NCI-H1417 treated with DMSO at 0.1 percent for 48 hours (cell line): ENCODE measurements at regions not wholly inside any gene's neighbourhood (a gene's known extent, or its start where the extent isn't known, plus 50 kb on each side); places are given as distances from the start of the nearest gene placed in this dataset.

Source experiments
- DNase-seq: peaks from one replicate; lab custom pipeline; 2025; lab: John Stamatoyannopoulos, UW

DNA sequence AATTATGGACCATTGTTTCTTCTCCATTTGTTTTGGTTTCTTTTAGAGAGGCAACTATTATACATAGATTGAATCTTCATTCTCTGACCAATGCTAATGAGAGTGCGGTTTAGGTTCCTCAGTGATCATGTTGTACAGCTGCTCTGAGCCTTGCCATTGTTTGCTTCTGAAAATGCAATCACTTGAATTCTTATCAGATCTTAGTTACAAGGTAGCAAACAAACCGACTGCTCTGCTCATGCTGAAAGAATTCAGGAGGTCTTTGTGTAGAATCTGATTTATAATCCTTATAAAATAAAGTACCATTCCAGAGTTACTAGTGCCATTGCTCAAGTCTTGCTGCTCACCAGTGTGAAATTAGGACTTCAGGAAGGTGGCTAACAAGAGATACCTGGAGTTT, 569.1 kb upstream of the ID4 start:
- DNase-seq, result no peak

DNA sequence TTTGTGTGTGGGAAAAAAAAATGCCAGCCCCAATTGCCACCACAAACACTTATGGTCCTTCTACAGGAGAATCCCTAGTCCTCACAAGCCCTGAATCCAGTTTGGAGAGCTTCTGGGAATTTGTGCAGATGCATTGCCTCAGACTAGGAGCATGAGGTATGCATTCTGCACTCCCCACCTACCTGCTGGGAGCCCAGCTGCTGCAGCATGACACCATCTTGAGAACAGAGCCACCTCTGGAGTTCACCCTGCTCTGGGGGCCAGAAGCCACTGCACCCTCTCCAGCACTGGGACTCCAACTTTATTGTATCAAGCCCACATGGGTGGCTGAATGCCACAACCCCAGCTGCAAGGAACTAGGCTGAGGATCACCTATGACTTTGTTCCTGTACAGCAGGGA, 568.5 kb upstream of the ID4 start:
- no peak for DNase-seq

DNA sequence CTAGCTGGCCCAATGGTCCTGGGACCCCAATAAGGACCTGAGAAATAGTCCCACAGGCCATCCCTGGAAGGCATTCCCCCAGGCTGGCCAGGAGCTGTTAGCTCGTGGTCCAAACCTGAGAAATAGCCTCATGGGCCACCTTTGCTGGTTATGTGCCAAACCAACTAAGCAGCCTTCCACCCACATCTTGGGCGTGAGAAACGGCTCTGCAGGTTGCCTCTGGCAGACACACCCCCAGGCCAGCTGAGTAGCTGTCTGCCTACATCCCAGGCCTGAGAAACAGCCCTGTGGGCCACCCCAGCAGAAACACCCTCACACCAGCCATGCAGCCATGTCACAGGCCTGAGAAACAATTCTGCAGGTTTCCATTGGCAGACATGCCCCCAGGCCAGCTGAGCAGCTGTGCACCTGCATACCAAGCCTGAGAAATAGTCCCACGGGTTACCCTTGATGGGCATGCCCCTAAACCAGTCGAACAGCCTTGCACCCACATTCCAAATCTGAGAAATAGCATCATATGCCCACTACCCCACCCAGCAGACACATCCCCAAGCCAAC, 567.8 kb upstream of the ID4 start:
- DNase-seq, result no peak

GRCh38 chr6:19270616-19271015, 566.6 kb upstream of the ID4 start:
- no peak for DNase-seq

GRCh38 chr6:19279273-19279684, 557.9 kb upstream of the ID4 start:
- DNase-seq, result no peak

DNA sequence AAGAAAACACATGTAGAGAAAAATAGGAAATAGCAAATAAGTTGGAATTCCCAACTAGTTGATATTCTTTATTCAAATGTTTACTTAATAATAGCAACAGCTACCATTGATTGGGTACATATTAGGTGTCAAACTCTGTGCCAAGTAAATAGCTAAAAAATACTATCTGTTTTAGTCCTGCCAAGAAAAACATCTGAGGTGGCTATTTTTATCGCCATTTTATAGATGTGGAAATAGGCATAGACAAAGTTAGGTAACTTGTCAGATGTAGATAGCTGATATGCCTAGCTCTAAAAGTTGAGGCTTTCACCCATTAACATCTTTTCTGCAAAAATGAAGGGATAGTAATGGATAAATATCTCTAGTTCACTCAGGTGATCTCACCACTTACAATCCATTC, 549.2 kb upstream of the ID4 start:
- DNase-seq, result no peak

GRCh38 chr6:19289457-19289856, 547.7 kb upstream of the ID4 start:
- no peak for DNase-seq

DNA sequence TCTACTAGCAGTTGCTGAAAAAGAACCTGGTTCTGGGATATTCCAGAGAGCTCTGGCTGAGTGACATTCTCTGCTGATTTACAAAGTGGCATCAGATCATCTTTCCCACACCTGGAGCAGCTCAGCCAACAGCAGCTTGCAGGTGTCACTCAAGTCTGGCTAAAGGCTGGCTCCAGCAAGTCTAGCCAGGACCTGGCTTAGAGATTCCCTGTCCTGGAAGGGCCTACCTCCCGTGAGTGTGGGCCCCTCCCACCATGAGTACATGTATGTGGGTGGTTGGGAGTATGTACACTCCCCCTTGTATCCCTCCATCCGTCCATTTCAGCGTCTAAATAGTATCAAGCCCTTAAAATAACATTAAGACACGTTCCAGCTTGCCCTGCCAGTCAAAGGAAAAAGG, 539.3 kb upstream of the ID4 start:
- DNase-seq, result no peak

- no peak for DNase-seq
Measured at GRCh38 chr6:19298421-19298820, 538.7 kb upstream of the ID4 start.

GRCh38 chr6:19299129-19299528, 538.0 kb upstream of the ID4 start:
- no peak for DNase-seq

DNA sequence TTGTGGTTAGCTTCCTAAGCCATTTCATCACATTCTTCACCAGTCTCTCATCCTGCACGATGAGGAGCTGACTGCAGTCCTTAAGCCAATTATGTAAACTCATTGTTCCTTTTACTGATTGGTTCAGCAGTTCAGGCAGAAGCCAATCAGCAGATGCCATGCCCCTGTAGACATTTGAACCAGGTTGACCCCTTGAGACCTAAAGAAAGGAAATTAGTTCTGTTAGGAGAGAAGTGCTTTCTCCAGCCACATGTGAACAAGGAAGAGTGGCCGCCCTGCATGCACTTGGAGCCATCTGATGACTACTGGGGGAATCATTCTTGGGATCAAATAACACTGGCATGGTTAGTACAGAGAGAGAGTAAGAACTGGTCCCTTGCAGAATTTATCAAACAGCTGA, 535.2 kb upstream of the ID4 start:
- DNase-seq, result no peak

GRCh38 chr6:19303383-19303782, 533.8 kb upstream of the ID4 start:
- DNase-seq, result peak; percentile 60

- no peak for DNase-seq
Measured at GRCh38 chr6:19309661-19310060, 527.5 kb upstream of the ID4 start.

DNA sequence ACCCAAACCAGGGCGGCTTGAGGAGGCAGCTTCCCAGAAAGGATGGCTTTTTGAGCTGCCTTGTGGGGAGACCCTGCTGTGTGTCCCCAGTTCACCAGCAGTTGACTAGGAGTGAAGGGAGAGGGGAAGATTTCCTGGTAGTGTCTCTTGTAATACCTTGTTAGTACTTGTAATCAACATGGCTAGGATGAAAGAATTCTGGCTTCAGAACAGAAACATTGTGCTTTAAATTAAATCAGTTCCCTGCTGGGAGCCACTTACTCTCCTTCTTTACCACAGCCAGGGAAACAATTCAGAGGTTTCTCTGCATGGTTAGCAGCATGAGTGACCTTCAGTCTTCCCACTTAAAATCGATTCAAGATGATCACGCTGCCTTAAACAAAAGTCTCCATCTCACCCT, 525.4 kb upstream of the ID4 start:
- DNase-seq, result no peak

GRCh38 chr6:19312241-19312978, 524.8 kb upstream of the ID4 start:
- DNase-seq, result no peak

- no peak for DNase-seq
Measured at GRCh38 chr6:19317431-19317986, 519.7 kb upstream of the ID4 start.

GRCh38 chr6:19319005-19319404, 518.2 kb upstream of the ID4 start:
- DNase-seq, result no peak

- no peak for DNase-seq
Measured at GRCh38 chr6:19320111-19320581, 517.0 kb upstream of the ID4 start.

DNA sequence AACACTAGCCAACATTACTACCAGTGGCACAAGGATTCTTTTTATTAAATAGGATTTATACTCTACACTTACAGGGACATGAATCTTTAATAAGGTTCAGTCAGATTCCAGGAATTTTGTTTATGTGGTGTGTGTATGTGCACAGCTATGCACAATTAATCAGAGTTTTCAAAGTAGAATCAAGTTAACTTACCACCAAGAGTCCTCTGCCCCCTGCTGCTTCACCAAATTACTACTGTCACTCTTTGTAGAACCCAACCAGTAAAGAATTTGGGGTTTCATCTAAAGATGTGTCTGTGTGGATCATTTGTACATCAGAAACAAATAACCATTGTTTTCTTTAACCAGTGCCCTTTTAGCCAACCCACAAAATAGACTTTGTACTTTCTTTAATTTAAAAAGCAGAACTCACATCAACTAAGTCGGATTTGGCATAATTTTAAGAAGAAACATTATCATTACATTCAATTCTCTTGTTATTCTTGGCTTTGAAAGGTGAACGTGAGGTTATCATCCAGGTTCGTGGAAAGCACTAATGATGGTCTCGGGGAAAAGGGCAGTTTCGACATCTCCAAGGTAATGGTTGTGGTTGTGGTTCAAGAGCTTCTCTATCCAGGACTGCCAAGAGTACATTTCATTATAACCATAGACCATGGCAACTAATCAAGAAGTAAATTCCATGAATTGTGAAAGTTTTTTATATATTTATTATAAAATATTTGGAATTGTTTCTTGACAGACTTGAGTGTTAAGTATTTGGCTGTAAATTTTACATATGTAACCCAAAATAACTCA, 514.3 kb upstream of the ID4 start:
- no peak for DNase-seq

DNA sequence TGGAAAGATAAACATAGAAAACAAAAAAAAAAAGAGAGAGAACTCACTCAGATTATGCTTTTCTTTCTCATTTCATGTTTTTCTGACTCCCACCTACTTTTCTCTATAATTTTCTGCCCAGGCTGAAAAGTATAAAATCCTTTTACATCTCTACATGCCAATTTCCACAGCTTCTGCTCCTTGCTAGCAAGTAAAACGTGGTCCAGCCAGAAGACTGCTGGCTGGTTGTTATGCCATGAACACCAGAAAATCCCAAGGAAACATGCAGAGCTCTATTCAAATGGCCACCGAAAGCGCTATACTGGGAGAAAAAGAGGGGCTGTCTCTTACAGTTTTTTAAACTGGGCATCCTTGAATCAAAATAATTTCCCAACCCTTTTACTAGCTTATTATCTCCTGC, 512.8 kb upstream of the ID4 start:
- no peak for DNase-seq

GRCh38 chr6:19325335-19325789, 511.8 kb upstream of the ID4 start:
- DNase-seq, result no peak

DNA sequence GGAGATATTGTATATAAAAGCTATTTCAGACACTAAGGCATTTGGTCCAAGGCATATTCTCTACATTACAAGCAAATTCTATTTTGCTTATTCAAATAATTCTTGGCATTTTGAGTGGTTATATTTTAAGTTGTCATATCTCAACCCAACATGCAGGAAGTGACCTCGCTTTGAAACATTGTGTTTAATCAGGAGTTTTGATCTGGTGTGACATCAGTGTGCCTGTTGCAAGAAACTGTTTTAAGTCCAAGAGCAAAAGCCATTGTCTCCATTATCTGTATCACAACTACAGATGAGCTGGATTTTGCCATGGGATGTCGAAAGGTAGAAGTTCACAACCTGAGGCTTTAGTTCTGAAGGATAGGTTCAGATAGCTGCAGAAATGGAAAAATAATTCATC, 509.9 kb upstream of the ID4 start:
- no peak for DNase-seq

- no peak for DNase-seq
Measured at GRCh38 chr6:19327661-19328060, 509.5 kb upstream of the ID4 start.
